HEK293 (cell line): ENCODE measurements at regions not wholly inside any gene's neighbourhood (a gene's known extent, or its start where the extent isn't known, plus 50 kb on each side); places are given as distances from the start of the nearest gene placed in this dataset.

Source experiments
- CTCF ChIA-PET: fragments of 350-600 bp; formaldehyde crosslinking; extraction: SDS; loops from one replicate; lab custom pipeline; 2021; ENCODE audit warnings: antibody characterized with exemption; lab: Yijun Ruan, JAX
- POLR2A ChIA-PET: fragments of 300-600 bp; formaldehyde crosslinking; extraction: SDS; loops from one replicate; lab custom pipeline; 2020; ENCODE audit warnings: antibody characterized with exemption, inconsistent platforms; lab: Yijun Ruan, JAX
- H3K27ac ChIP-seq: fragments of 200-500 bp; sonication (Bioruptor generic); 2 replicates; pipeline ENCODE4 v1.5.1; 2014; ENCODE audit warnings: low read depth, low read length, control low read depth, inconsistent platforms; ENCODE audit errors: extremely low read depth
- H3K36me3 ChIP-seq, 2 experiments: fragments of 200-500 bp in 1 of 2; sonication (Bioruptor generic) in 1 of 2; 1 replicate in 1 of 2; 2 replicates in 1 of 2; pipeline ENCODE4 v1.5.1; 2014 to 2017; ENCODE audit warnings: inconsistent platforms in 2 of 2, low read length in 2 of 2; ENCODE audit not compliant: control insufficient read depth in 2 of 2, insufficient read depth in 1 of 2
- H3K4me1 ChIP-seq: fragments of 200-500 bp; sonication (Bioruptor generic); 2 replicates; pipeline ENCODE4 v1.5.1; 2014; ENCODE audit warnings: mild to moderate bottlenecking, low read length, inconsistent platforms; ENCODE audit not compliant: control insufficient read depth, insufficient read depth
- H3K4me3 ChIP-seq: 2 replicates; pipeline ENCODE4 v1.5.1; 2011; ENCODE audit warnings: low read depth, mild to moderate bottlenecking, control low read depth, low read length, moderate library complexity
- H3K9me3 ChIP-seq: fragments of 200-500 bp; sonication (Bioruptor generic); 2 replicates; pipeline ENCODE4 v1.5.1; 2014; ENCODE audit warnings: low read depth, low read length, inconsistent platforms; ENCODE audit not compliant: control insufficient read depth, insufficient read depth
- GLIS1 ChIP-seq: fragments of 450-650 bp; formaldehyde crosslinking; IDR thresholded peaks from 2 replicates; pipeline ENCODE4 v1.5.1; 2016; ENCODE audit warnings: missing biosample characterization, missing genetic modification characterization
- HOXD13 ChIP-seq: sonication (generic); formaldehyde crosslinking; IDR thresholded peaks from 2 replicates; pipeline ENCODE4 v1.8.0; 2022; ENCODE audit warnings: missing genetic modification reagents, borderline replicate concordance
- KLF16 ChIP-seq: fragments of 450-650 bp; formaldehyde crosslinking; IDR thresholded peaks from 2 replicates; pipeline ENCODE4 v1.5.1; 2017; ENCODE audit warnings: missing biosample characterization, missing genetic modification characterization
- PRDM1 ChIP-seq: fragments of 450-650 bp; formaldehyde crosslinking; IDR thresholded peaks from 2 replicates; pipeline ENCODE4; 2016; ENCODE audit warnings: missing biosample characterization, missing genetic modification characterization
- ZIC2 ChIP-seq: fragments of 450-650 bp; formaldehyde crosslinking; IDR thresholded peaks from 2 replicates; pipeline ENCODE4 v1.5.1; 2016; ENCODE audit warnings: missing biosample characterization, missing genetic modification characterization
- ZNF2 ChIP-seq: fragments of 450-650 bp; formaldehyde crosslinking; IDR thresholded peaks from 2 replicates; pipeline ENCODE4 v1.5.1; 2016; ENCODE audit warnings: missing biosample characterization, missing genetic modification characterization
- ZNF670 ChIP-seq: fragments of 450-650 bp; formaldehyde crosslinking; IDR thresholded peaks from 2 replicates; pipeline ENCODE4 v1.5.1; 2016; ENCODE audit warnings: missing biosample characterization, missing genetic modification characterization, low read depth
- TF ChIP-seq, protein P1 (sequence below): fragments of 450-650 bp; formaldehyde crosslinking; conservative IDR thresholded peaks from 2 replicates; pipeline ENCODE4 v1.5.1; 2016; ENCODE audit warnings: low read depth, missing biosample characterization, missing genetic modification characterization
- TF ChIP-seq, protein P2 (sequence below): fragments of 450-650 bp; formaldehyde crosslinking; IDR thresholded peaks from 2 replicates; pipeline ENCODE4 v1.5.1; 2016; ENCODE audit warnings: missing biosample characterization, missing genetic modification characterization
- TF ChIP-seq, protein P3 (sequence below): fragments of 450-650 bp; formaldehyde crosslinking; IDR thresholded peaks from 2 replicates; pipeline ENCODE4 v1.5.1; 2016; ENCODE audit warnings: missing biosample characterization, missing genetic modification characterization
- TF ChIP-seq, protein P4 (sequence below): fragments of 450-650 bp; formaldehyde crosslinking; IDR thresholded peaks from 2 replicates; pipeline ENCODE4 v1.5.1; 2016; ENCODE audit warnings: missing biosample characterization, missing genetic modification characterization, low read depth

DNA sequence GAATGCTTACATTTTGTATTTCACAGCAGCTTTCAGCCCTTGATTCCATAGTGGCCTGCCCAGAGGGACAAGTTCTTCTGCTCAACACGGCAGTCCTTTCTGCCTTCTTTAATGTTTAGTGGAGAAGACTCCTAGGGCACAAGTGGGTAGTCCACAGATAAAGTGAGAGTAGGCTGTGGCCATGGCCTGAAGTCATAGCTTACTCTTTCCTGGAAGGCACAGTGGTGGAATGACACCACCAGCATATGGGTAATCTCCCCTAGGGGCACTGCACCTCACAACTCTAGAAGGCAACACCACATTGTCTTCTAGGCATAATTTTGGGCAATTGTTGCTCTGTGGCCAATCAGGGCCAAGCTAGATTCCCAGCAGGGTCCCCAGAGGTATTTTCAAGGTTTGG is 155.4 kb upstream of the MAMLD1 start (continued):
- TF ChIP-seq, protein P1, sequence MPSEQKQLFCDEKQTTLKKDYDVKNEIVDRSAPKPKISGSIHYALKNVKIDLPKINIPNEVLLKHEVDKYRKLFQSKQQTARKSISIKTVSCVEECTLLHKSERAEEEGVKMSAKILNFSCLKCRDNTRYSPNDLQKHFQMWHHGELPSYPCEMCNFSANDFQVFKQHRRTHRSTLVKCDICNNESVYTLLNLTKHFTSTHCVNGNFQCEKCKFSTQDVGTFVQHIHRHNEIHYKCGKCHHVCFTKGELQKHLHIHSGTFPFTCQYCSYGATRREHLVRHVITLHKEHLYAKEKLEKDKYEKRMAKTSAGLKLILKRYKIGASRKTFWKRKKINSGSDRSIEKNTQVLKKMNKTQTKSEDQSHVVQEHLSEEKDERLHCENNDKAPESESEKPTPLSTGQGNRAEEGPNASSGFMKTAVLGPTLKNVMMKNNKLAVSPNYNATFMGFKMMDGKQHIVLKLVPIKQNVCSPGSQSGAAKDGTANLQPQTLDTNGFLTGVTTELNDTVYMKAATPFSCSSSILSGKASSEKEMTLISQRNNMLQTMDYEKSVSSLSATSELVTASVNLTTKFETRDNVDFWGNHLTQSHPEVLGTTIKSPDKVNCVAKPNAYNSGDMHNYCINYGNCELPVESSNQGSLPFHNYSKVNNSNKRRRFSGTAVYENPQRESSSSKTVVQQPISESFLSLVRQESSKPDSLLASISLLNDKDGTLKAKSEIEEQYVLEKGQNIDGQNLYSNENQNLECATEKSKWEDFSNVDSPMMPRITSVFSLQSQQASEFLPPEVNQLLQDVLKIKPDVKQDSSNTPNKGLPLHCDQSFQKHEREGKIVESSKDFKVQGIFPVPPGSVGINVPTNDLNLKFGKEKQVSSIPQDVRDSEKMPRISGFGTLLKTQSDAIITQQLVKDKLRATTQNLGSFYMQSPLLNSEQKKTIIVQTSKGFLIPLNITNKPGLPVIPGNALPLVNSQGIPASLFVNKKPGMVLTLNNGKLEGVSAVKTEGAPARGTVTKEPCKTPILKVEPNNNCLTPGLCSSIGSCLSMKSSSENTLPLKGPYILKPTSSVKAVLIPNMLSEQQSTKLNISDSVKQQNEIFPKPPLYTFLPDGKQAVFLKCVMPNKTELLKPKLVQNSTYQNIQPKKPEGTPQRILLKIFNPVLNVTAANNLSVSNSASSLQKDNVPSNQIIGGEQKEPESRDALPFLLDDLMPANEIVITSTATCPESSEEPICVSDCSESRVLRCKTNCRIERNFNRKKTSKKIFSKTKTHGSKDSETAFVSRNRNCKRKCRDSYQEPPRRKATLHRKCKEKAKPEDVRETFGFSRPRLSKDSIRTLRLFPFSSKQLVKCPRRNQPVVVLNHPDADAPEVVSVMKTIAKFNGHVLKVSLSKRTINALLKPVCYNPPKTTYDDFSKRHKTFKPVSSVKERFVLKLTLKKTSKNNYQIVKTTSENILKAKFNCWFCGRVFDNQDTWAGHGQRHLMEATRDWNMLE (tag by site-specific recombination): no peak
- TF ChIP-seq ZNF670 (tag by site-specific recombination): no peak
- TF ChIP-seq, protein P2, sequence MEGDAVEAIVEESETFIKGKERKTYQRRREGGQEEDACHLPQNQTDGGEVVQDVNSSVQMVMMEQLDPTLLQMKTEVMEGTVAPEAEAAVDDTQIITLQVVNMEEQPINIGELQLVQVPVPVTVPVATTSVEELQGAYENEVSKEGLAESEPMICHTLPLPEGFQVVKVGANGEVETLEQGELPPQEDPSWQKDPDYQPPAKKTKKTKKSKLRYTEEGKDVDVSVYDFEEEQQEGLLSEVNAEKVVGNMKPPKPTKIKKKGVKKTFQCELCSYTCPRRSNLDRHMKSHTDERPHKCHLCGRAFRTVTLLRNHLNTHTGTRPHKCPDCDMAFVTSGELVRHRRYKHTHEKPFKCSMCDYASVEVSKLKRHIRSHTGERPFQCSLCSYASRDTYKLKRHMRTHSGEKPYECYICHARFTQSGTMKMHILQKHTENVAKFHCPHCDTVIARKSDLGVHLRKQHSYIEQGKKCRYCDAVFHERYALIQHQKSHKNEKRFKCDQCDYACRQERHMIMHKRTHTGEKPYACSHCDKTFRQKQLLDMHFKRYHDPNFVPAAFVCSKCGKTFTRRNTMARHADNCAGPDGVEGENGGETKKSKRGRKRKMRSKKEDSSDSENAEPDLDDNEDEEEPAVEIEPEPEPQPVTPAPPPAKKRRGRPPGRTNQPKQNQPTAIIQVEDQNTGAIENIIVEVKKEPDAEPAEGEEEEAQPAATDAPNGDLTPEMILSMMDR (tag by site-specific recombination): no peak
- TF ChIP-seq, protein P3, sequence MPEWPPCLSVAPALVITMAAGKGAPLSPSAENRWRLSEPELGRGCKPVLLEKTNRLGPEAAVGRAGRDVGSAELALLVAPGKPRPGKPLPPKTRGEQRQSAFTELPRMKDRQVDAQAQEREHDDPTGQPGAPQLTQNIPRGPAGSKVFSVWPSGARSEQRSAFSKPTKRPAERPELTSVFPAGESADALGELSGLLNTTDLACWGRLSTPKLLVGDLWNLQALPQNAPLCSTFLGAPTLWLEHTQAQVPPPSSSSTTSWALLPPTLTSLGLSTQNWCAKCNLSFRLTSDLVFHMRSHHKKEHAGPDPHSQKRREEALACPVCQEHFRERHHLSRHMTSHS: no peak
- TF ChIP-seq, all 188 proteins: peak for 0

DNA sequence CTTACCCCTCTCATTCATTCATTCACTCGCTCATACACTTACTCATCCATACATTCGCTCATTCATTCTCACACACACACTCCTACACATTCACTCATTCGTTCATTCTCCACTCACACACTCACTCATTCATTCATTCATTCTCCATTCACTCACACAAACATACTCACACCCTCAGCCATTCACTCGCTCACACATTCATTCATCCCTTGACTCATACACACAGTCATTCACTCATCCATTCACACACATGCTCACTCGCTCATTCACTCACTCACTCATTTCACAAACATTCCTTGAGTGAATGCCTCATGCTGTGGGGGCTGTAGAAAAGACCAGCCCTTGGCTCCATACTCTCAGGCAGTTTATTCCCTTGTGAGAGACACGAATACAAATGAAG is 151.1 kb upstream of the MAMLD1 start:
- Histone ChIP-seq H3K27ac (no peak overlapping the region), H3K36me3 (no peaks in the 10 kb centered on the region), H3K9me3 (no peaks in the 10 kb centered on the region), H3K4me3 (no peak overlapping the region), H3K4me1 (no peaks in the 10 kb centered on the region)
- TF ChIP-seq KLF16 (tag by site-specific recombination) (no peak), HOXD13 (CRISPR knock-in tag) (0 out of 2 replicates have a peak, but pooled peaks have one; percentile 25), PRDM1 (tag by site-specific recombination) (0 out of 2 replicates have a peak, but pooled peaks have one; percentile 52)
- TF ChIP-seq, protein P4, sequence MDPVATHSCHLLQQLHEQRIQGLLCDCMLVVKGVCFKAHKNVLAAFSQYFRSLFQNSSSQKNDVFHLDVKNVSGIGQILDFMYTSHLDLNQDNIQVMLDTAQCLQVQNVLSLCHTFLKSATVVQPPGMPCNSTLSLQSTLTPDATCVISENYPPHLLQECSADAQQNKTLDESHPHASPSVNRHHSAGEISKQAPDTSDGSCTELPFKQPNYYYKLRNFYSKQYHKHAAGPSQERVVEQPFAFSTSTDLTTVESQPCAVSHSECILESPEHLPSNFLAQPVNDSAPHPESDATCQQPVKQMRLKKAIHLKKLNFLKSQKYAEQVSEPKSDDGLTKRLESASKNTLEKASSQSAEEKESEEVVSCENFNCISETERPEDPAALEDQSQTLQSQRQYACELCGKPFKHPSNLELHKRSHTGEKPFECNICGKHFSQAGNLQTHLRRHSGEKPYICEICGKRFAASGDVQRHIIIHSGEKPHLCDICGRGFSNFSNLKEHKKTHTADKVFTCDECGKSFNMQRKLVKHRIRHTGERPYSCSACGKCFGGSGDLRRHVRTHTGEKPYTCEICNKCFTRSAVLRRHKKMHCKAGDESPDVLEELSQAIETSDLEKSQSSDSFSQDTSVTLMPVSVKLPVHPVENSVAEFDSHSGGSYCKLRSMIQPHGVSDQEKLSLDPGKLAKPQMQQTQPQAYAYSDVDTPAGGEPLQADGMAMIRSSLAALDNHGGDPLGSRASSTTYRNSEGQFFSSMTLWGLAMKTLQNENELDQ (tag by site-specific recombination): no peak
- ChIA-PET CTCF (no interaction called here), POLR2A (no interaction called here)

DNA sequence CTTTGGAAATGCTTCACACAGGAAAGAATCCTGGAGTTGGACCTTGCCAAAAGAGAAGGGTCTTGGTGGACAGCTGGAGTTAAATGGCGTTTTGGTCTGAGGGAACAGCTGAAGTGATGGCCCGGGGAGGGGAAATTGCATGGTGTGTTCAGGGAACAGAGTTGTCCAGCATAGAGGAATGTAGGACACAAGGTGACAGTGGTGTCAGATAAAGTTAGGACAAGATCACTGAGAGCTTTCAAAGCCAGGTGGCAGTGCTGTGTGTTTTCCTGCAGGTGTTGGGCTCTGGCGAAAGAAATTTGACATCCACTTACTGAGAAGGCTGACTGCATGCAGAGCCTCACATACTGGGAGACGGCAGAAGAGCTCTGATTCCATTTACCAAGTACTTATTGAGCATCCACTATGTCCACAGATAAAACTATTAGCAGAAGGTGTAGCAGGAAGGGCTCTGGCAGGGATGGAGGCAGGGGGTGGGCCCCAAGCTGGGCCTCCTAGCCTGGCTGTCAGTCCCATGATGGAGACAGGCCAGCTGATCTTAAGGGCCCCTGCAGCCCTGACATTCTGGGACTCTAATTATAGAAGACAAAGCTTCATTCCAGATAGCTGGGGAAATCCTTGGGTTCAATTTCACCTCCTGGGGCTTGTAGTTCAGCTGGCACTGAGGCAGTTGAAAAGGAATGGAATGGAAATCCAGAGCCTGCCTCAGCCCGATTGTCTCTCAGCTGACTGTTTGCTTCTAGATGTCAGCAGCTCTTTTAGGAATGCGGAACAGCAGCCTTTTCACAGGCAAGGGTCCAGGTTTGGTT is 150.2 kb upstream of the MAMLD1 start:
- peak; percentile 42 for TF ChIP-seq GLIS1 (tag by site-specific recombination)
- TF ChIP-seq ZNF2 (tag by site-specific recombination): no peak
- TF ChIP-seq ZIC2: peak; percentile 67
- POLR2A ChIA-PET: interaction anchor here (0.6 kb wide), 1 partner anchor 274 kb away, joined by 6 read pairs; the partner anchor contains the start of gene EOLA2
- CTCF ChIA-PET: interaction anchor here (0.6 to 1.4 kb wide), 3 partner anchors 90 to 197 kb away, joined by 3 to 6 read pairs (median 4); no protein-coding TSS in a partner anchor
- no peak overlapping the region for H3K27ac ChIP-seq
- no peak overlapping the region for H3K4me3 ChIP-seq
- H3K9me3 ChIP-seq: no peaks in the 10 kb centered on the region
- H3K36me3 ChIP-seq: no peaks in the 10 kb centered on the region
- H3K4me1 ChIP-seq: no peaks in the 10 kb centered on the region
